AG10803 (cell line): ENCODE measurements at regions not wholly inside any gene's neighbourhood (a gene's known extent, or its start where the extent isn't known, plus 50 kb on each side); places are given as distances from the start of the nearest gene placed in this dataset.

Source experiments
- DNase-seq: peaks from one replicate; pipeline ENCODE4 v3.0.0; 2010; ENCODE audit warnings: low read depth
- H3K4me3 ChIP-seq: 2 replicates; pipeline ENCODE4 v1.5.1; 2011; ENCODE audit warnings: mild to moderate bottlenecking, low read length, control low read depth
- CTCF ChIP-seq: conservative IDR thresholded peaks from 2 replicates; pipeline ENCODE4 v1.5.1; 2011; ENCODE audit warnings: mild to moderate bottlenecking, low read length, control low read depth, inconsistent platforms

GRCh38 chr14:51341338-51341737 lies 101.3 kb downstream of the TMX1 start:
- H3K4me3 ChIP-seq, result no peak overlapping the region
- TF ChIP-seq CTCF, result no peak
- DNase-seq, result no peak

- no peak for DNase-seq
- TF ChIP-seq CTCF, result no peak
- no peak overlapping the region for H3K4me3 ChIP-seq
Measured at GRCh38 chr14:51342226-51342625, 102.2 kb downstream of the TMX1 start.

GRCh38 chr14:51351997-51352396 lies 112.0 kb downstream of the TMX1 start:
- TF ChIP-seq CTCF, result no peak
- no peak for DNase-seq
- H3K4me3 ChIP-seq, result no peak overlapping the region

GRCh38 chr14:51353901-51354300 lies 113.9 kb downstream of the TMX1 start:
- no peak for TF ChIP-seq CTCF
- no peak overlapping the region for H3K4me3 ChIP-seq
- no peak for DNase-seq

- DNase-seq, result no peak
- H3K4me3 ChIP-seq, result no peak overlapping the region
- no peak for TF ChIP-seq CTCF
Measured at GRCh38 chr14:51354846-51355245, 114.8 kb downstream of the TMX1 start.

GRCh38 chr14:51356381-51356780 lies 116.3 kb downstream of the TMX1 start:
- no peak overlapping the region for H3K4me3 ChIP-seq
- DNase-seq, result peak; percentile 74
- TF ChIP-seq CTCF, result no peak

- H3K4me3 ChIP-seq, result no peak overlapping the region
- TF ChIP-seq CTCF, result no peak
- DNase-seq, result peak; percentile 41
Measured at GRCh38 chr14:51357250-51357649, 117.2 kb downstream of the TMX1 start.
